HG03565 (cell line): ENCODE measurements at regions not wholly inside any gene's neighbourhood (a gene's known extent, or its start where the extent isn't known, plus 50 kb on each side); places are given as distances from the start of the nearest gene placed in this dataset.
"Not testable (repeated sequence)": the region's sequence is repeated elsewhere in the genome, so short reads cannot be mapped to it uniquely, and the experiment has no call there.

Experiments
- ATAC-seq: cut with Tn5 transposase; IDR thresholded peaks from one replicate; pipeline ENCODE4 v1.9.1; 2021; ENCODE audit warnings: mild to moderate bottlenecking, moderate library complexity; ENCODE audit not compliant: unreplicated experiment

DNA sequence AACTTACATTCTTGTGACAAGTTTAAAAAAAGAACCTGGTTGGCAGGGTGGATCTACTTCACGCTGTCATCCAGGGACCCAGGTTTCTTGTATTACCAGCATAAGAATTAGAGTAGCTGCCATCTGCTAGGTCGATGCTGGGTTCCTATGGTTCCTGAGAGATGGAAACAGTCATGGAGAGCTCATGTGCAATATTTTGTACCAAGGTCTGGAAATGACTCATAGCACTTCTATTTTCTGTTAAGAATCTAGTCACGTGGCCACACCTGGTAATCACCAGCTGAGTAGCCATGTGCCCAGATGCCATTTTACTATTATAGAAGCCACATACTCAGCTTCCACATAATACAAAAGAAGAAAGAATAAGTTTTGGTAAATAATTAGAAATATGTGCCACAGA lies 171.3 kb downstream of the CD83 start:
- ATAC-seq, result no peak

DNA sequence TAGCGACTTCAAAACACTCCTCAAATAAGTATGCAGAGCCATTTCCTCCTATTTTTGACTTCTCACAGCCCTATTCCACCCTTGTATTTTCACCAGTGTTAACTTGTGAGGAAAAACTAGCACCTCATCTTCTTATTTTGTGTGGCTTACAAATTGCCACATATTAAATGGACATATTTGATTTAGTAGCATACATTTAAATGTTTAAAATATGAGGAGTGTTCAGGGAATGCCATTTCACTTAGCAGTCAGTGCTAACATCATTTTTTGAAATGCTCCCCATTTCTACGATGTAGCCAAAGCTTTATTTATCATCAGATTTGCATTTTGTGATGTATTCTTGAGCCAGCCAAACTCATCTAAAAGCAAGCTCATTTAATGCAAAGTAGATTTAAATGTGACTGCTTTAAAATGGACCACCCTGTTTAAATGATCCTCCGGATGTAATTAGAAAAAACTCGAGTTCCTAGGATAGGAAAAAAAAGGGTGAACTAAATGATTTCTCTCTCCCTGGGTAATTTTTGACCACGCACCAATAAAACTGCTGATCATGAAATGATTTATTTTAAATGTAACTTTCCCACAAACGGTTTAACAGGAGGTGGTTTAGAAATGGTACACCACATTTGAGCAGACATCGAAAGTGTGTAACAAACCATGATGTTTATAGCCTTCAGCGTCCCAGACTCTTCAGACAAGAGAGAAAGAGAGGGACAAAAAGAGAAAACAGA lies 172.6 kb downstream of the CD83 start:
- no peak for ATAC-seq

DNA sequence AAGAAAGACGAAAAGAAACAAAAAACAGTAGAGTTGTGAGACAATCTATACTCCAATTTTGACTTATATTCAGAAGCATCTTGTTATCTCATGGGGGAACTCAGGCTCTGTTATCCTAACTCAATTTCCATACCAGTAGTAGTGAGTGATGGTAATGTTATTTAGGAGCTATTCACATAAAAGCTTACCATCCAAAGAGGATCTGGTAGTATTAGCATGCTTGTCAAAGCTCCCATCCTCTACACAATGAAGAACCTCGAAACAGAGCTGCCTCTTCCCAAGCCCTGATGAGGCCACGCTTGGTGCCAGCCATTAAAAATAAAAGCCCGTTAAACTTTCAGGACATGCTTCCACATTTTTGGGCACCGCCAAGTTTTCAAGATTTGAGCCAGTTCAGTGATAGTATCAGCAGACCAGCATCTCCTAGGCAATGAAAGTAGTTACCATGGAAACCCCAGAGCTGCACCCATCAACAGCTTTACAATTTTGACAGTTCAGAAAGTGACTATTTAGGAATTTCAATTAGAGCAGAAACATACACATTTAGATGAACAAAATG lies 173.3 kb downstream of the CD83 start:
- ATAC-seq, result no peak

GRCh38 chr6:14291331-14291730 lies 173.8 kb downstream of the CD83 start:
- ATAC-seq, result no peak

DNA sequence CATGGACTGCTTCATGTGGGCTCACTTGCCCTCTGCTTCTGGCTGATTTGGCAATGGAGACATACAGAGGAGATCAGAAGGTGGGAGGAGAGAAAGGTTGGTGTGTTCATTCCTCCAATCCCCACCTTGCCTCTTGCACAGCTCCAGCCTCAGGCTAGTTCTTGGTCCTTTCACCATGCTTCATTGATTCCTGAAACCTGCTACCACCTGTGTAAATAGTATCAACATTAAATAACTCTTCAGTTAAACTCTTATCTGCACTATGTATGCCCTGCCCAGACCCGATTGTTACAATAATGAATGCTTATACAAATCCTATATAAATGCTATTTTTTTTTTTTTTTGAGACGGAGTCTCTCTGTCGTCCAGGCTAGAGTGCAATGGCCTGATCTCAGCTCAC lies 174.5 kb downstream of the CD83 start:
- ATAC-seq, result no peak

DNA sequence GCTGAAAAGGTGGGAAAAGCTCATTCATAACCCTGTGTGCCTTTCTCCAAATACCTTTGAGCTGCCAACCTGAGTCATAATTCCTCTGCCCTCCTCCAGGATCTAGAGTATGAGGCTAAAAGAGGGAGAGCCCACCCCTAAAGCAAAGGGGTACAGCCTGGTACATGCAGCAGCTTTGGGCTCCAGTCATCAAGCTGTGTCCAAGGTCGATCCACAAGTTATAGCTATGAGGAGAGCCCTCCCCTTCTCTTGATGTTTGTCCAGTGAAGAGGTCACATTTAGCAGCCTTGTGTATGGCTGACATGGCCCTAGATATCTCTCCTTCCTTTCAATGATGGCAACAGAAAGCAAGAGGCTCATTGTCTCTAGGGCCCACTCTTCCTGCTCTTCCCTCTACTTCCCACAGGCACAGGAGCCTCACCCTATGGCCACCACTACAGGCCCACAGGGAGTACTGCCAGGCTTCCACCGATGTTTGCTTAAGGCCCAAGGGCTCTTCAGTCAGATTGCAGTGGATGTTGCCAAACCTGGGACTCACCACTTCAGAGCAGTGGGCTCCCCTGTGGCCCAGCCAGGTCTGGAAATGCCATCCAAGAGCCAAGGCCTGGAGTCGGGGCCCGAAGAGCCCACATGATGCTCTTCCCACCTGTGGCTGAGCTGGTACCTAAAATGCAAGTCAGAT lies 176.8 kb downstream of the CD83 start:
- no peak for ATAC-seq

DNA sequence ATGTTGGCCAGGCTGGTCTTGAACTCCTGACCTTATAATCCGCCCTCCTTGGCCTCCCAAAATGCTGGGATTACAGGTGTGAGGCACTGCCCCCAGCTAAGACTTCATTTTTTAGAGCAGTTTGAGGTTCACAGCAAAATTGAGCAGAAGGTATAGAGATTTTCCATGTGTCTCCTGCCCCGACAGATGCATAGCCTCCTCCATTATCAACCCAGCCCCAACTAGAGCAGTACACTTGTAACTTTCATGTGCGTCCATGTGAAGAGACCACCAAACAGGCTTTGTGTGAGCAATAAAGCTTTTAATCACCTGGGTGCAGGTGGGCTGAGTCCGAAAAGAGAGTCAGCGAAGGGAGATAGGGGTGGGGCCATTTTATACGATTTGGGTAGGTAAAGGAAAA lies 179.1 kb downstream of the CD83 start:
- ATAC-seq, result not testable (repeated sequence)

GRCh38 chr6:14297118-14297517 lies 179.5 kb downstream of the CD83 start:
- not testable (repeated sequence) for ATAC-seq

GRCh38 chr6:14300189-14300588 lies 182.6 kb downstream of the CD83 start:
- ATAC-seq, result not testable (repeated sequence)

DNA sequence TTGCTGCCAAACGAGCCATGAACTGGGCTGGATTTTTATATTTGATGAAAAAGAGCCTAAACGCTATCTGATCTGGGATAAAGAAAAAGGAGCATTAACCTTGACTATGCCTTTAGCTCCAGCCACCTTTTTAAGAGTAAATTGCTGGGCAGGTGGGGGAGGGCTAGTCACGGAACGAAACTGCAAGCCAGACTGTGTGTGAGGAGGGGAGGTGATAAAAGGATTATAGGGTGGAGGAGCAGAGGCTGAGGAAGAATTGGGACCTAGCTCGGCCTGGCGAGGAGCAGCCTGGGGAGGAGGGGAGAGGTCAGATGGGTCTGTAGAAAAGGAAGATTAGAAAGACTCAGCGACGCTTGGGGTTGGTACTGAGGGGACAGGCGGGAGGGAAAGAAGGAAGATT lies 183.1 kb downstream of the CD83 start:
- ATAC-seq, result not testable (repeated sequence)

GRCh38 chr6:14301477-14301876 lies 183.9 kb downstream of the CD83 start:
- not testable (repeated sequence) for ATAC-seq

GRCh38 chr6:14305131-14305530 lies 187.6 kb downstream of the CD83 start:
- ATAC-seq, result no peak

- ATAC-seq, result no peak
Measured at GRCh38 chr6:14305624-14306023, 188.1 kb downstream of the CD83 start.

DNA sequence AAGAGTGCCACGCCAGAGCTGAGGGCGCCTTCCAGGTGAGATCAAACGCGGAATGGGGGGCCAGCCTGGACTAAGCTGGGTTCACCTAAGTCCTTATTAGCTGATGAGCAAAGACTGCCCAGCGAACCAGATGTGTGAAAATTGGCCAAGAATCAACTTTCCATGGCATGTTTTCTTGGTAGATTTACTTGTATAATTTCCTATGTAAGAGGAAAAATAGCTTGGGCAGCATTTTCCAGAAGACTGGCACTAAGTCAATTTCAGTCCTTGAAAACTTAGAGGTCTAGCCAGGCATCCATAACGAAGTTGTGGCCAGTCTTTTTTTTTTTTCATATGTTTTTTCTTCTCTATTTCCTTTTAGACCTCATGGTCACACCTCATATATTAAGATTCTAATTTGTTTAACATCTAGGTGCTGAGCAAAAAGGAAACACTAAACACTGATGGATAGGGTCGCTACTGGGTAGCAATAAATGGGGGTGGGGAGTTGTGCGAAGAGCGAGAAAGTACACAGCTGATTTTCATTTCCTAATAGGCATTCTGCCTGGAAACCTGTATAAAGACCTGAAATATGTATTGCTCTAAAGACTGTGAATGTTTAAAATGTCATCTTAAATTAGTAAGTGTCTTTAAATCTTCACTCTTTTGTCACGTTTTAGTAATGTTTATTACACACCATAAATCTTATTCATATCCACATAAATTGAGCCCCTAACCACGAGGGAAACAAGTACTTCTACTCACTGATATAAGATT lies 188.8 kb downstream of the CD83 start:
- ATAC-seq, result no peak

DNA sequence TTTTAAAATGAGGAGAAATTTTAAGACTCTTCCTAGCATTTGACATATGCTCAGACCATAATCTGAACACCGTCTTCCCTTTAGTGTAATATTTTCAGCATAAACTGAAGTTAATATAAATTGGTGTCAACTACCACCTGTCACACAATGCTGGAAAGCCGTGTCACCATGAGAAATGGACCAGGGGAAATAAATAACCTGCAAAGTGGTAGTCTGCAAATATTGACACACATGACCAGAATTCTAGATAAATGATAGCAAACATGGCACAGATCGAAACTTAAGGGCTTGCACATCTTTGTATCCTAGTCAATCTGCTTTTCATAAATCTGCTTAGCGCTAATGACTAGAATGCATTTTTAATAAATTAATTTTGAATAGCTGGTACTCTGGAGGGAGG lies 191.9 kb downstream of the CD83 start:
- no peak for ATAC-seq

GRCh38 chr6:14309951-14310445 lies 192.4 kb downstream of the CD83 start:
- ATAC-seq, result no peak

GRCh38 chr6:14310960-14311359 lies 193.4 kb downstream of the CD83 start:
- no peak for ATAC-seq

DNA sequence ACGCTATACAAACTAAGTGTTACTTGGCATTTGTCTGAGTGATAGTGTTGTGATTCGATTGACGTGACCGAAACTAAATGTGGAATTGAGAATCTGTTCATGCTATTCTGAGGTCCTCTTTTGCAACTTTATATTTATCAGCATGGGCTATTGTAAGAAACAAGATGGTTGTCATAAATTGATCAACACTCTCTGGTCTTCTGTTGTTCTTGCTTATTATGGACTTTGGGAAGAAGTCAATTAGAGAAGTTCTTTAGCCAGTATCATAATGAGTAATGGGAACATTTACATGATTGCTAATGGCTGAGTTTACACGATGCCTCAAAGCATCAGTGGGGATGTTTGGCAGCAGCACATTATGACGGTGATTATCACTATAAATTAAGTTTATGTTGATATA lies 195.0 kb downstream of the CD83 start:
- no peak for ATAC-seq

- no peak for ATAC-seq
Measured at GRCh38 chr6:14313248-14313647, 195.7 kb downstream of the CD83 start.

DNA sequence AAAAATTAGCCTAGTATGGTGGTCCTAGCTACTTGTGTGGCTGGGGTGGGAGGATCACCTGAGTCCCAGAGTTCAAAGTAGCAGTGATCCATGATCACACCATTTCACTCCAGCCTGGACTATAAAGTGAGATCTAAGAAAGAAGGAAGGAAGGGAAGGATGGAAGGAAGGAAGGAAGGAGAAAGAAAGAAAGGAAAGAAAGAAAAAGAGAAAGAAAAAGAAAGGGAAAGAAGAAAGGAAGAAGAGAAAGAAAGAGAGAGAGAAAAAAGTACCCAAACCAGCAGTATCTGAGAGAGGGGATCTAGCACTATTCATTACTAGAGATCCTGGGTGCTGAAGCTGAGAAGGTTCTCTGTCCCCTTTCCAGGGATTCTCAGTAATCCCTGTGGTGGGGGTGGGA lies 197.8 kb downstream of the CD83 start:
- ATAC-seq, result no peak

DNA sequence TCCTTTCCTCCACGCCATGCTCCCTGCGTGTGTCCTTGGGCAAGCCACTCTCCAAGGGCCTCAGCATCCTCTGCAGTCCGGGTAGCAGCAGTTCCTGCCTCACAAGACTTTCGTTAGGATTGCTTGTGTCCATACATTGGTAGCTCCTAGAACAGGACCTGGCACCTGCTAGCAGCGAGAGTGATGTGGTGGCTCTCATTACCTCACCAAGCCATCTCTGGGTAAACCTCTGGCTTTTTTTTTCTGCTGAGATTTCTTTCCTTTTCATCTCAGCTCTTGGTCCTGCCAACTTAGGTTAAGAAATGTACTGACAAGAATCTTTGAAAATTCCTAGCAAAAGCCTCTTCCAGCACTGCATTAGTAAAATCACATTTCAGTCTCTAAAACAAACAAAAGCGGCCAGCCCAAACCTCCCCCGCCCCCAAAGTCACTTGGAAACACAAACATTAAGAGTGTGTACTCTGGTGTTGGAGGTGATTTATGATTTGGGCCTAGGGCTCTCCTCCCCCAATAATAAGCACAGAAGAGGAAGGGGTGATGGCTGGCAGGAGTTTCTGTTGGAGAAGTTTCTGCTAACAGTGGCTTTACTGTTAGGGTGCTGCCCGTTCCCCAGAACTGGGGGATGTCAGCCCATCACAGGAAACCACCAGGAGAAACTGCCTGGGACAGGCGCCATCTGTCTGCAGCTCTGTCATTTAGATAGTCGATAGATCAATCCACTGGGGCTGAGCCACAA lies 199.2 kb downstream of the CD83 start:
- no peak for ATAC-seq
